ENCODE measurements at regions not wholly inside any gene's neighbourhood (a gene's known extent, or its start where the extent isn't known, plus 50 kb on each side); places are given as distances from the start of the nearest gene placed in this dataset.

DNA sequence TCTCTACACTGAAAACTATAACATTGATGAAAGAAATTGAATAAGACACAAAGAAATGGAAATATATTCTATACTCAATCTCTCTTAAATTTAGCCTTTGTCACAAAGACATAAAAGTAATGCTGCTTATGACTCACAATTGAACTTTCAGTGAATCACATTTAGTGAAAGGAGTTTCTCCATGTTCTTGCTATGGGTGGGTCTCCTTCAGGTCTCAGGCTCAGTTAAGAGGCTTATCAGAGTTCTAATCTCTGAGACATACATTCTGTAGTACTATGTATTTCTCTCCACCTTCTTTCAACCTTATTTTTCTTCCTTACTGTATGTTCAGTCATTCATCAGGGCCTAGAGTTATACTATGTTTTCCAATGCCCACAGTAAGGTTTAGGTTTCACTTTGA lies 220.9 kb downstream of the DTHD1 start:
- no peak for TF ChIP-seq CTCF (IDR thresholded peaks at IDR 0.05)
- no peak for TF ChIP-seq EP300 (IDR thresholded peaks at IDR 0.05)

Data from stomach (tissue), 4 donors.